Prostate gland (tissue), 2 donors: ENCODE measurements at regions not wholly inside any gene's neighbourhood (a gene's known extent, or its start where the extent isn't known, plus 50 kb on each side); places are given as distances from the start of the nearest gene placed in this dataset.

Experiments used
- POLR2A ChIP-seq: fragments of 450-650 bp; IDR thresholded peaks from one replicate; pipeline ENCODE4 v1.6.1; 2016; ENCODE audit warnings: antibody characterized with exemption, mild to moderate bottlenecking
- POLR2AphosphoS5 ChIP-seq: sonication (generic); formaldehyde crosslinking; IDR thresholded peaks from one replicate; pipeline ENCODE4 v1.6.1; 2017; ENCODE audit warnings: antibody characterized with exemption
- TF ChIP-seq, protein P1 (sequence below), 4 experiments: fragments of 200-600 bp in 2 of 4; fragments of 450-650 bp in 2 of 4; sonication (generic) in 2 of 4; IDR thresholded peaks; 1 replicate in 3 of 4; 2 replicates in 1 of 4; pipeline ENCODE4 v1.5.1; 2016 to 2019; ENCODE audit warnings: antibody characterized with exemption in 4 of 4, mild to moderate bottlenecking in 2 of 4, moderate library complexity in 2 of 4

DNA sequence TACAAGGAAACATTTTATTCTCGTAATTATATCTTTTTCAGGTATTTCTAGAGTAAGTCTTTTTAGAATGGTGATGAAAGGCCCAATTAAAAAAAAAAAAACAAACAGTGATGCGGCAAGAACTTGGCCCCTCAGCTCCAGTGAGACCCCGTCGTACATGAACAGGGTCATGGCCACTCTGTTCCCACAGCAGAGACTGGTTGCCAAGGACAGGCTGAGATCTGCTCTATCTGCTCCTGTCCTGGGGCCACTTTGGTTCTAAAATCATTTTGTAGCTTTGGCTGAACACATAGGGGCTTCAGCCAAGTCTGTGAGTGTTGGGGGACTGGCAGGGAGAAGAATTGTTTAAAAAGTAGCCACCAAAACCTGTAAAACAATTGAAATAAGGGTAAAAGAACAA is 286.9 kb downstream of the RFC3 start:
- TF ChIP-seq, protein P1, sequence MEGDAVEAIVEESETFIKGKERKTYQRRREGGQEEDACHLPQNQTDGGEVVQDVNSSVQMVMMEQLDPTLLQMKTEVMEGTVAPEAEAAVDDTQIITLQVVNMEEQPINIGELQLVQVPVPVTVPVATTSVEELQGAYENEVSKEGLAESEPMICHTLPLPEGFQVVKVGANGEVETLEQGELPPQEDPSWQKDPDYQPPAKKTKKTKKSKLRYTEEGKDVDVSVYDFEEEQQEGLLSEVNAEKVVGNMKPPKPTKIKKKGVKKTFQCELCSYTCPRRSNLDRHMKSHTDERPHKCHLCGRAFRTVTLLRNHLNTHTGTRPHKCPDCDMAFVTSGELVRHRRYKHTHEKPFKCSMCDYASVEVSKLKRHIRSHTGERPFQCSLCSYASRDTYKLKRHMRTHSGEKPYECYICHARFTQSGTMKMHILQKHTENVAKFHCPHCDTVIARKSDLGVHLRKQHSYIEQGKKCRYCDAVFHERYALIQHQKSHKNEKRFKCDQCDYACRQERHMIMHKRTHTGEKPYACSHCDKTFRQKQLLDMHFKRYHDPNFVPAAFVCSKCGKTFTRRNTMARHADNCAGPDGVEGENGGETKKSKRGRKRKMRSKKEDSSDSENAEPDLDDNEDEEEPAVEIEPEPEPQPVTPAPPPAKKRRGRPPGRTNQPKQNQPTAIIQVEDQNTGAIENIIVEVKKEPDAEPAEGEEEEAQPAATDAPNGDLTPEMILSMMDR (IDR thresholded peaks at IDR 0.05), result no peak
- TF ChIP-seq POLR2AphosphoS5, result no peak
- no peak for TF ChIP-seq POLR2A
